Heart right ventricle (tissue), 16 donors: ENCODE measurements at regions not wholly inside any gene's neighbourhood (a gene's known extent, or its start where the extent isn't known, plus 50 kb on each side); places are given as distances from the start of the nearest gene placed in this dataset.
"Not testable (repeated sequence)": the region's sequence is repeated elsewhere in the genome, so short reads cannot be mapped to it uniquely, and the experiment has no call there.

ENCODE experiments used
- ATAC-seq, 8 donors: fragments of 200-7000 bp; cut with Tn5 transposase; one replicate each; pipeline ENCODE4 v1.9.1; 2020; ENCODE audit warnings: mild to moderate bottlenecking in 8 of 8, moderate library complexity in 8 of 8, moderate number of reproducible peaks in 1 of 8
- DNase-seq, 2 donors: peaks; one replicate each; pipeline ENCODE4 v3.0.0-alpha.2; 2020
- H3K27ac ChIP-seq, 10 donors: fragments of 200-600 bp; sonication (generic) in 2 of 10; one replicate each; pipeline versions ENCODE4 v1.5.0 to v1.8.0; 2020 to 2022; ENCODE audit warnings: mild to moderate bottlenecking in 3 of 10
- H3K27me3 ChIP-seq, 7 donors: fragments of 200-600 bp; one replicate each; pipeline ENCODE4 v1.8.0; 2021 to 2022; ENCODE audit warnings: mild to moderate bottlenecking in 2 of 7
- H3K36me3 ChIP-seq, 9 donors: fragments of 200-600 bp; sonication (generic) in 1 of 9; one replicate each; pipeline versions ENCODE4 v1.5.0 to v1.8.0; 2020 to 2022; ENCODE audit warnings: mild to moderate bottlenecking in 2 of 9
- H3K4me1 ChIP-seq, 9 donors: fragments of 200-600 bp; sonication (generic) in 1 of 9; one replicate each; pipeline versions ENCODE4 v1.5.0 to v1.8.0; 2020 to 2022; ENCODE audit warnings: mild to moderate bottlenecking in 4 of 9
- H3K4me3 ChIP-seq, 10 donors: fragments of 200-600 bp; sonication (generic) in 2 of 10; one replicate each; pipeline versions ENCODE4 v1.5.0 to v1.8.0; 2020 to 2022; ENCODE audit warnings: mild to moderate bottlenecking in 7 of 10, moderate library complexity in 2 of 10
- H3K9me3 ChIP-seq, 11 donors: fragments of 200-600 bp in 10 of 11; sonication (generic) in 2 of 11; one replicate each; pipeline versions ENCODE4 v1.5.0 to v1.8.0; 2013 to 2022; ENCODE audit warnings: mild to moderate bottlenecking in 2 of 11, control low read depth in 1 of 11, moderate library complexity in 1 of 11
- CTCF ChIP-seq, 9 donors: fragments of 200-600 bp; sonication (generic) in 2 of 9; IDR thresholded peaks; one replicate each; pipeline versions ENCODE4 v1.5.0 to v1.8.0; 2021 to 2022; ENCODE audit warnings: antibody characterized with exemption in 9 of 9, mild to moderate bottlenecking in 5 of 9, moderate library complexity in 1 of 9
- WGBS, 2 donors: extraction: QIAGEN DNeasy Blood & Tissue Kit; methylation state at CpG; one replicate each; pipeline ENCODE4 v1.1.7; 2013; ENCODE audit warnings: inconsistent platforms in 1 of 2; 5-methylcytosine and 5-hydroxymethylcytosine counted together
- intact Hi-C, 10 donors: fragments of 100-400 bp; cut with DNase I; formaldehyde crosslinking; loops; one replicate each; pipeline versions ENCODE4 v1.11.1 to v1.14.2; 2022
- donor health status: Arrhythmogenic right ventricular cardiomyopathy.
- donor health status: ischemic (EF 13 %, LVEDD 7.1; RV severe dilation, severe dysfunction).
- donor health status: healthy with polysubstance abuse.
- donor health status: DM: no; HTN: yes; CAD: no.
- donor health status: DM: no; HTN: no; CAD: no.
- donor health status: ischemic (EF 25% LVEDD 6.9; RV normal size, moderate dysfunction).
- donor health status: ischemic (EF 25% LVEDD 5.7; RV mildly dilated, moderate dysfunction).
- donor health status: healthy.
- donor health status: DM: yes; HTN: yes; CAD: no.
- donor health status: Ischemic cardiomyopathy.
- donor health status: ischemic (EF 35%, LVEDD 5.7; RV mildly dilated, moderate dysfunction).
- donor health status: nonischemic (EF 11% LVEDD 7.7; RV severe dilation, severe dysfunction).
- donor health status: DM: yes; HTN: yes; CAD: no.
- donor health status: PGD.
- donor health status: ischemic (EF 29% LVEDD 5.4; RV normal size, mild dysfunction).
- donor health status: nonischemic (EF 23%, LVEDD 6.1; RV moderate dilation, normal function).

- intact Hi-C loops = loop anchor here in 2 of 10 donors (2.0 kb wide), 2 partner anchors 24 to 58 kb away; no protein-coding TSS in a partner anchor
- H3K4me1 ChIP-seq = peaks cover 0 to 60% (median 27%) of the 10 kb centered on the region in 9 donors
- ATAC-seq = peak in 3 of 8 donors; percentile 29 to 54 (median 53)
Measured at GRCh38 chr20:53652859-53653517, 59.3 kb upstream of the ZNF217 start.

GRCh38 chr20:53652090-53652858, 58.6 kb upstream of the ZNF217 start:
- H3K9me3 ChIP-seq = no peaks in the 10 kb centered on the region
- H3K4me3 ChIP-seq = peak overlapping the region in 7 of 10 donors; percentile 1 to 30 (median 20)
- intact Hi-C loops = loop anchor here in 2 of 10 donors (2.0 kb wide), 2 partner anchors 25 to 57 kb away; no protein-coding TSS in a partner anchor
- ATAC-seq = peak in 6 of 8 donors; percentile 33 to 84 (median 58)
- no peaks in the 10 kb centered on the region for H3K27me3 ChIP-seq
- 16% methylated on average over 7 of the region's 7 CpGs for WGBS, 2 donors
- peaks cover 0 to 53% (median 27%) of the 10 kb centered on the region in 9 donors for H3K4me1 ChIP-seq
- TF ChIP-seq CTCF (IDR thresholded peaks at IDR 0.05) = no peak
- peak overlapping the region in 7 of 10 donors; percentile 7 to 84 (median 58) for H3K27ac ChIP-seq
- no peaks in the 10 kb centered on the region for H3K36me3 ChIP-seq
- DNase-seq = no peak

More at GRCh38 chr20:53652859-53653517, 59.3 kb upstream of the ZNF217 start:
- Histone ChIP-seq H3K27me3 (no peaks in the 10 kb centered on the region), H3K36me3 (no peaks in the 10 kb centered on the region), H3K27ac (peak overlapping the region in 9 of 10 donors; percentile 20 to 84 (median 48)), H3K4me3 (no peak overlapping the region), H3K9me3 (no peaks in the 10 kb centered on the region)
- TF ChIP-seq CTCF (IDR thresholded peaks at IDR 0.05) = no peak
- WGBS, 2 donors = 49 to 50% methylated on average over 5 of the region's 5 CpGs
- no peak for DNase-seq

- H3K27me3 ChIP-seq, H3K27ac ChIP-seq, DNase-seq, ATAC-seq, H3K9me3 ChIP-seq, intact Hi-C loops, H3K4me3 ChIP-seq, H3K36me3 ChIP-seq: not testable (repeated sequence)
- peaks cover 0 to 28% (median 18%) of the 10 kb centered on the region in 9 donors for H3K4me1 ChIP-seq
- WGBS, 2 donors = 96 to 98% methylated on average over 10 of the region's 10 CpGs
Measured at GRCh38 chr20:53649493-53649892, 55.9 kb upstream of the ZNF217 start.

GRCh38 chr20:53647286-53647821, 53.7 kb upstream of the ZNF217 start:
- TF ChIP-seq CTCF (IDR thresholded peaks at IDR 0.05) = no peak
- WGBS, 2 donors = 95 to 96% methylated on average over 7 of the region's 7 CpGs

More at GRCh38 chr20:53647286-53647821, 53.7 kb upstream of the ZNF217 start:
- peaks cover 0 to 26% (median 19%) of the 10 kb centered on the region in 9 donors for H3K4me1 ChIP-seq
- H3K9me3 ChIP-seq = no peaks in the 10 kb centered on the region
- DNase-seq = no peak
- no peak overlapping the region for H3K27ac ChIP-seq
- H3K4me3 ChIP-seq = no peak overlapping the region
- H3K27me3 ChIP-seq = no peaks in the 10 kb centered on the region
- no peak for ATAC-seq
- no peaks in the 10 kb centered on the region for H3K36me3 ChIP-seq
- intact Hi-C loops = no loop called here
